PC-9 (cell line): ENCODE measurements at regions not wholly inside any gene's neighbourhood (a gene's known extent, or its start where the extent isn't known, plus 50 kb on each side); places are given as distances from the start of the nearest gene placed in this dataset.
A peak's percentile ranks its signal among the peaks of the same experiment; 100 is the strongest.

Experiments
- BruUV-seq: library from RNA; stranded (reverse); fragments of 400-500 nt; replicated peaks from 2 replicates; lab custom pipeline; 2021; lab: Mats Ljungman, UMichigan
- CTCF ChIA-PET: fragments of 300-600 bp; sonication (Branson Sonifier 250); formaldehyde crosslinking; loops from one replicate; lab custom pipeline; 2022; ENCODE audit warnings: antibody characterized with exemption; lab: Charles Lee
- POLR2A ChIA-PET: fragments of 300-600 bp; sonication (Branson Sonifier 250); formaldehyde crosslinking; loops from one replicate; lab custom pipeline; 2022; ENCODE audit warnings: antibody characterized with exemption; ENCODE audit not compliant: unreplicated experiment; lab: Charles Lee
- DNase-seq, 2 experiments: peaks; one replicate each; pipeline versions ENCODE4 v3.0.0 to v3.0.0-alpha.2; 2015 to 2022; ENCODE audit warnings: mixed read lengths in 1 of 2
- H2AFZ ChIP-seq: fragments of 200-600 bp; sonication (generic); 2 replicates; pipeline ENCODE4 v1.8.1; 2017; ENCODE audit warnings: antibody characterized with exemption
- H3F3A ChIP-seq: fragments of 200-600 bp; sonication (generic); 2 replicates; pipeline ENCODE4 v1.8.1; 2017; ENCODE audit warnings: antibody characterized with exemption, mild to moderate bottlenecking, low read depth; ENCODE audit not compliant: insufficient read depth
- H3K27ac ChIP-seq: fragments of 200-600 bp; sonication (generic); 2 replicates; pipeline ENCODE4 v1.6.1; 2016; ENCODE audit warnings: mixed run types
- H3K27me3 ChIP-seq: fragments of 200-600 bp; sonication (generic); 2 replicates; pipeline ENCODE4 v1.6.1; 2016; ENCODE audit warnings: low read depth, mixed run types; ENCODE audit not compliant: insufficient read depth
- H3K36me3 ChIP-seq: fragments of 200-600 bp; sonication (generic); 2 replicates; pipeline ENCODE4 v1.6.1; 2016; ENCODE audit warnings: low read depth, mixed run types
- H3K4me1 ChIP-seq: fragments of 200-600 bp; sonication (generic); replicated peaks from 2 replicates; pipeline ENCODE4 v1.6.1; 2016; ENCODE audit warnings: mixed run types; ENCODE audit not compliant: insufficient read depth
- H3K4me2 ChIP-seq: fragments of 200-600 bp; sonication (generic); 2 replicates; pipeline ENCODE4 v1.6.1; 2017; ENCODE audit warnings: mixed run types
- H3K4me3 ChIP-seq: fragments of 200-600 bp; sonication (generic); 2 replicates; pipeline ENCODE4 v1.6.1; 2016; ENCODE audit warnings: mixed run types
- H3K79me2 ChIP-seq: fragments of 200-600 bp; sonication (generic); 2 replicates; pipeline ENCODE4 v1.6.1; 2017; ENCODE audit warnings: low read depth, mixed run types
- H3K9me2 ChIP-seq: fragments of 200-600 bp; sonication (generic); 2 replicates; pipeline ENCODE4 v1.8.1; 2017; ENCODE audit warnings: mild to moderate bottlenecking; ENCODE audit not compliant: insufficient read depth
- H3K9me3 ChIP-seq: fragments of 200-600 bp; sonication (generic); 2 replicates; pipeline ENCODE4 v1.8.1; 2016; ENCODE audit warnings: low read depth; ENCODE audit not compliant: insufficient read depth
- H4K20me1 ChIP-seq: fragments of 200-600 bp; sonication (generic); 2 replicates; pipeline ENCODE4 v1.8.1; 2017; ENCODE audit not compliant: insufficient read depth
- CTCF ChIP-seq: fragments of 200-600 bp; sonication (generic); conservative IDR thresholded peaks from 2 replicates; pipeline ENCODE4 v1.6.1; 2017; ENCODE audit warnings: mixed run types, antibody characterized with exemption, mild to moderate bottlenecking, moderate library complexity
- EZH2 ChIP-seq: fragments of 200-600 bp; sonication (generic); IDR thresholded peaks from 2 replicates; pipeline ENCODE4 v1.8.0; 2017; ENCODE audit warnings: antibody characterized with exemption, low read depth
- intact Hi-C: fragments of 100-400 bp; cut with micrococcal nuclease; formaldehyde crosslinking; loops from one replicate; pipeline ENCODE4 v1.10.0; 2022; ENCODE audit not compliant: unreplicated experiment

- CTCF ChIA-PET = no interaction called here
These were observed 526.6 kb upstream of the MARCKS start for GRCh38 chr6:113330636-113330946.

GRCh38 chr6:113331021-113331420 is 526.1 kb upstream of the MARCKS start:
- Histone ChIP-seq H3K4me3 (no peak overlapping the region), H2AFZ (no peak overlapping the region), H3K4me2 (no peak overlapping the region), H3K36me3 (no peaks in the 10 kb centered on the region), H3K9me2 (no peaks in the 10 kb centered on the region), H3F3A (peaks cover 8% of the 10 kb centered on the region; the same call in 1 of the 2 replicates), H3K27me3 (no peaks in the 10 kb centered on the region), H3K27ac (no peak overlapping the region), H3K4me1 (peaks cover 14% of the 10 kb centered on the region), H3K79me2 (no peaks in the 10 kb centered on the region), H4K20me1 (no peaks in the 10 kb centered on the region), H3K9me3 (peaks cover 18% of the 10 kb centered on the region)
- no peak for TF ChIP-seq EZH2
- CTCF ChIA-PET = no interaction called here
- intact Hi-C loops = no loop called here
- no peak for DNase-seq
- no TSS peak for BruUV-seq
- POLR2A ChIA-PET = no interaction called here

More at GRCh38 chr6:113330636-113330946, 526.6 kb upstream of the MARCKS start:
- DNase-seq = peak in 1 of 2 experiments; percentile 26
- POLR2A ChIA-PET = no interaction called here
- Histone ChIP-seq H3K27me3 (no peaks in the 10 kb centered on the region), H3K9me3 (peaks cover 19% of the 10 kb centered on the region), H3K36me3 (no peaks in the 10 kb centered on the region), H3K4me1 (peaks cover 14% of the 10 kb centered on the region), H3K27ac (no peak overlapping the region), H3K4me3 (no peak overlapping the region), H4K20me1 (no peaks in the 10 kb centered on the region), H3K79me2 (no peaks in the 10 kb centered on the region), H2AFZ (0 out of 2 replicates have a peak overlapping the region, but pooled peaks have one; percentile 4), H3F3A (peaks cover 8% of the 10 kb centered on the region; the same call in 1 of the 2 replicates), H3K4me2 (peak overlapping the region; percentile 37), H3K9me2 (no peaks in the 10 kb centered on the region)
- TF ChIP-seq EZH2 (no peak), CTCF (no peak)
- intact Hi-C loops = no loop called here
- BruUV-seq = no TSS peak

GRCh38 chr6:113338644-113339043 is 518.5 kb upstream of the MARCKS start:
- no peaks in the 10 kb centered on the region for H3K9me3 ChIP-seq
- H3K9me2 ChIP-seq = no peaks in the 10 kb centered on the region
- TF ChIP-seq EZH2 (no peak), CTCF (no peak)
- no peaks in the 10 kb centered on the region for H3K27me3 ChIP-seq
- DNase-seq = no peak
- no peaks in the 10 kb centered on the region for H3K4me1 ChIP-seq
- no peak overlapping the region for H3K4me3 ChIP-seq
- intact Hi-C loops = no loop called here
- no peak overlapping the region for H3K27ac ChIP-seq
- no peaks in the 10 kb centered on the region for H3K79me2 ChIP-seq
- H4K20me1 ChIP-seq = no peaks in the 10 kb centered on the region
- H3K4me2 ChIP-seq = no peak overlapping the region
- H2AFZ ChIP-seq = no peak overlapping the region
- no peaks in the 10 kb centered on the region for H3K36me3 ChIP-seq
- ChIA-PET POLR2A (no interaction called here), CTCF (no interaction called here)
- H3F3A ChIP-seq = no peaks in the 10 kb centered on the region
- BruUV-seq = no TSS peak

- Histone ChIP-seq H3F3A (no peaks in the 10 kb centered on the region), H3K4me2 (no peak overlapping the region), H4K20me1 (no peaks in the 10 kb centered on the region), H3K27ac (no peak overlapping the region), H3K79me2 (no peaks in the 10 kb centered on the region), H3K4me3 (no peak overlapping the region), H3K9me2 (no peaks in the 10 kb centered on the region), H2AFZ (no peak overlapping the region), H3K36me3 (no peaks in the 10 kb centered on the region), H3K27me3 (no peaks in the 10 kb centered on the region), H3K9me3 (no peaks in the 10 kb centered on the region), H3K4me1 (no peaks in the 10 kb centered on the region)
- TF ChIP-seq EZH2 = no peak
- TF ChIP-seq CTCF = no peak
- POLR2A ChIA-PET = no interaction called here
- intact Hi-C loops = no loop called here
- DNase-seq = no peak
- CTCF ChIA-PET = no interaction called here
- BruUV-seq = no TSS peak
These were observed 517.9 kb upstream of the MARCKS start for GRCh38 chr6:113339209-113339608.
